NCI-H2227 (cell line): ENCODE measurements at regions not wholly inside any gene's neighbourhood (a gene's known extent, or its start where the extent isn't known, plus 50 kb on each side); places are given as distances from the start of the nearest gene placed in this dataset.

ENCODE experiments used
- DNase-seq: peaks from one replicate; lab custom pipeline; 2025; ENCODE audit not compliant: unreplicated experiment; lab: John Stamatoyannopoulos, UW

GRCh38 chr3:87045473-87045872 is 54.5 kb upstream of the VGLL3 start:
- DNase-seq, result no peak

DNA sequence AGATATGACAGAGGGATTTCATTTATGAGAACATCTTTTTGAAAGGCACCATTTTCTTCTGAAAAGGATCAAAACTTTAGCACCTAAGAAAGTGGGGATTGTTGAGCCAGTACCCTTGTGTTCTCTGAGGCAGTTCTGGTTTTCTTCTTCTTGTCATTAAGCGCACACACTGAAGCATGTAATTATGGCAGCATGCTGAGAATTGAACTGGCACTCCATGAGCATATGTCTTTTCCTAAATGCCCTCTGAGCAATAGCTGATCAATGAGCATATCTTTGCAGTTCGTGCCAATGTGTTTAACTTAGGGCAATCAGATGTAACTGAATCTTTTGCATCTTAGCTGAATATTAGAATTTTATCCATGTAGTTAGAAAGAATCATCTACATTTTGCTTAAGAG is 53.9 kb upstream of the VGLL3 start:
- DNase-seq, result peak; percentile 5

- DNase-seq, result no peak
Observed at GRCh38 chr3:87044409-87044808, 53.5 kb upstream of the VGLL3 start.

DNA sequence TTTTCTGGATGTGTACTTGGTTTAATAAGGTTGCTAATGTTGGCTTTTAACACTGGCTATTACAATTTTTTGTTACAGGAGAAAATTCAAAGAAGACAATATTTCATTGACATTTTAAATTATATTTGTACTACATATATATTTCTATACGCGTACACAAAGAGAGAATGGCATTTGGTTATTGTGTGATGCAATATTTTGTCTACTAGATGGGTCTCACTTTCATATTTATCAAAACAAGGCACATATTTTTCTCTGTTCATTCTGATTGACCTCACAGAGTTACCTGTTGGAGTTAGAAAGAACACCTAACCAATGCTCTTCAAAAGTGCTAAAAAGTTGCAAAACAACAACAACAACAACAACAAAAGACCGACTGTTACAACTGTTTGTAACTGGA is 50.2 kb upstream of the VGLL3 start:
- DNase-seq, result no peak
